GM15510 (cell line): ENCODE measurements at regions not wholly inside any gene's neighbourhood (a gene's known extent, or its start where the extent isn't known, plus 50 kb on each side); places are given as distances from the start of the nearest gene placed in this dataset.

ENCODE experiments used
- POLR2A ChIP-seq: IDR thresholded peaks from 3 replicates; pipeline ENCODE4 v1.6.1; 2011; ENCODE audit warnings: borderline replicate concordance; ENCODE audit not compliant: insufficient read length; ENCODE audit errors: extremely low read depth

DNA sequence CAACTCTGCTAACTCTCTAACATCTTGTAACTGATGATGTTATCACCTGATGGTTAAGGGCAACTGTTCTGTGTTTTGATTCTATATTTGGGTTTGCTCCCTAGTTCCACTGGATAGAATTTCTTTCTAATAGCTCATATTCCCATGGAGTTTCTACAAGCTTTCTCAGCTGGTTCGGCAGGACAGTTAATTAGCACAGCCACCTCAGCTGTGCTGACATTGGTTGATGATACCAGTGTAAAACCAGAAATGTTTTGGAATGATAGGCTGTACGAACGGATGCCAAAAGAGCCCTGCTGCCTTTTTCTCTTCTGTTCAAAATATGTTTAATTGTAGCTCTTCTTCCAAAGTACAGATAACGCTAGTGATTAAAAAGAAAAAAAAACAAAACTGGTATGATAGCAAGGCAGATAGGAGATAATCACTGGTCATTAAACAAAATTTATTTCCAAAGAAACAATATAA lies 440.5 kb upstream of the ZNF608 start:
- TF ChIP-seq POLR2A, result no peak

- TF ChIP-seq POLR2A, result no peak
Observed at GRCh38 chr5:125189531-125189941, 443.1 kb upstream of the ZNF608 start.

DNA sequence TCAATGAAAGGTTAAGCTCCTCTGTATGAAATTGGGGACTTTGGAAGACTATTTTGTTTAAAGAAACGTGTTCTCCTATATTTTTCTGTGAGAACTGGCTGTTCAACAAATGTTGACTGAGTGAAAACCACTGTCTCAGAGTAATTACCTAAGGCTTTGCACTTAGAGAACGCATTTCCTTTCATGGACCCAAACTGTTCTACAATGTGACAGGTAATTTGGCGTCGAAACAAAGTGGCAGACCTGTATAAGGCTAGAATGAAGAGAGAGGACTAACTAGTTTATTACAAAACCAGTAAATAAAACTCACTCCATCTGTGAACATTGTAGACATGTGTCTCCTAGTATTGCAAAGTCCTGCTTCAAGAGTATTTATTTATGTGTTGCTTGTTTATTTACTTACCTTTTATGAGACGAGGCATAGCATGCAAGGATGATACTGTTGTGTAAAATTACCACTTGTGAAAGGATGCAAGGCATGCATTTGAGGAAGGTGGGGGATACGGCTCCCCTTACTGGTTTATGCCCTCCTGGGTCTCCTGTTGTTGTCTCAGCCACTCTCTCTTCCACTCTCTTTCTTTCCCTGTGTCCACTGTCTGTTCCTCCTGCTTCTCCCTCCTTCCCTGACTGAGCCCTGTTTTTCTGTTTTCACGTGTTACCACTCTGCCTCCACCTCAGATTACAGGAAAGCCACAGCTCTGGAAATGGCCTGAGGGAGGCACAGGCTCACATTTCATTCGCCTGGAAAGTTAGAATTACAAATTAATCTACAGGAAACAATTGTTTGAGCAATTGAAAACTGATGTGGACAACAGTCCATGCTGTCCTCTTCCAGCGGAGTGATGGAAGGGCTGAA lies 444.0 kb upstream of the ZNF608 start:
- no peak for TF ChIP-seq POLR2A

DNA sequence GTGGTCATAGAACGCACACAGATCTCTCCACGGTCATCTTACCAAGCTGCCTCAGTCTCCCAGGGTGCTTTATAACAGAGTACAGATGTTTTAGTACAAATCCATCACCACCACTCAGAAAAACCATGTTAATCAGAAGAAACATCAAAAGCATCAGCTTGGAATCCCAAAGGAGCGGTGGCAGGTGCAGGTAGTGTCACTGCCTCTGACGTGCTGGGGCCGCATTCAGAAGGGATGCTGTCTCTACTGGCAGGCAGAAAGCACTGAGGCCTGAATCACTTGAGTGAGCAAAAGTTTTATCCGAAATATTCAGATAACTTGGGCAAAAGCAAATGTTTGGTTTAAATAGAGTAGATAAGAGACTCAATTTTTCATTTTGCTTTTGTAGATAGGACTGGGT lies 448.4 kb upstream of the ZNF608 start:
- TF ChIP-seq POLR2A, result no peak

DNA sequence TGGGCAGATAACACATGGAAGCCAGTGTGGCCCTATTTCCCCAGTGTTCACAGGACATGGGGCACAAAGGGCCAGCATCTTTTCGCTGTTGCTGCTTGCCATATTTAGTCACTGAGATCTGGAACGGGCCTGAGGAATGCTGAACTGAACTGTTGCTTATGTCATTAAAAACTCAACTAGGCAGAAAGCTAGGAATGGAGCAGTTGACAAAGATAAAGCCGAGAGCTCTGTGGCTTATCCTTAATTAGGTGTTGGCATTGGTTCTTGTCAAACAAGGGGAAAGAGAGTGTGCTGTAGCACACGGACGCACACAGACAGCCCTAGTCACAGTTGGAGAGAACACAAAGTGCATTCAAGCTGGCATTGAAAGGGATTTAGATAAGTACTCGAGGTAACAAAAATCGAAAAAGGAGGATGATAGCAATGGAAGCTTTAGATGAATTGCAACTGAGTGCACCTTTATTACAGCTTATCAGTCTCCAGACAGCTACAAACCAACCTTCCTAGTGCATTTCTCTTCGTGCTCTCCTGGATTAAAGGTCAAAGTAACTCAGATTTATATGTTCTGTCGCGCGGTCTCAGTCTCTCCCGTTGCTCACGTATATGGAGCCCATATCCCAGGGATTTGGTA lies 450.2 kb upstream of the ZNF608 start:
- TF ChIP-seq POLR2A, result no peak

DNA sequence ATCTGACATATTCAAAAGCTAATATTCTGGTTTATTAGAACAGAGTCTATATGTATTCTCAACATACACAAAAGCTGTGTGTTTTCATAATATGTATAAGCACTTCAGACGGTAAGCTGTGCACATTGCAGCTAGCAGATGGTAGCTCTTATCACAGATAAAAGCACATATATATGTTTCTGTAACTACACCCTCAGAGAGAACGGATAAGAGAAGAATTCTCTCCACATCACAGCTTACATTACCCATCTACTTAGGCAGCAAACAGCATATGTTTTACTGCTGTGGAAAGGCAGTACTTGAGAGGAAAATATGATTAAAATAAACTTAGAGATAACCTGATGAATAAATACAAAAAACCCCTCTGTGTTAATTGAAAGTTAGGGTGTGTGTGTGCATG lies 450.9 kb upstream of the ZNF608 start:
- TF ChIP-seq POLR2A, result no peak

DNA sequence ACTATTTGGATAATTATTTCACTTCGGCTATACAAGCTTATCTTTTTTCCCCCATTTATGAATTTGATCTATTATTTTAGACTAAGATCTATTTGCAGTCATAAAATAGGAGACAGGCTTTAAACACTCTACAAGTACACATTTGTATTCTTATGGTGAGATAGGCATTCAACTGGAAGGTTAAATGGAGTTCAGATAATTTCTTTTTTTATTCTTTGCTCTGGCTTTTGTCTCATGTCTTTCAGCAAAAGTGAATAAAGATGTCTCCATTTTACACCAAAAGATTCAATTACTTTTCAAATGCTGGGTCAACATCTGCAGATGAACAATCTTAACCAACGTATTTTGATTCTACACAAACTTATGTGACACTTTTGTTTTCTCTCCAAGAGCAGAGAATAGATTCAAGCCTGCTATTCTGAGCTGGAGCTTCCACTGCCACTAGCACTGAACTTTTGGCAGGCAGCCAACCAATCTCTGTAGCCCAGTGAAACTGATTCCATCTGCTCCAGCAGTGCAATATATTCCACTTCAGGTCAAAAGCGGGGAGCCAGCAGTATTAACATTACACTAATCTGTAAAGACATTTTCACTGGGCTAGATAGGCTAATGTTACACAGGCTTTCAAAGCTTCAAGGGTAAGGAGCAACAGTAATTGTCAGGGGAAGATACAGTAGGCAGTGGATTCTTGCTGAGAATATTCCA lies 452.0 kb upstream of the ZNF608 start:
- no peak for TF ChIP-seq POLR2A

DNA sequence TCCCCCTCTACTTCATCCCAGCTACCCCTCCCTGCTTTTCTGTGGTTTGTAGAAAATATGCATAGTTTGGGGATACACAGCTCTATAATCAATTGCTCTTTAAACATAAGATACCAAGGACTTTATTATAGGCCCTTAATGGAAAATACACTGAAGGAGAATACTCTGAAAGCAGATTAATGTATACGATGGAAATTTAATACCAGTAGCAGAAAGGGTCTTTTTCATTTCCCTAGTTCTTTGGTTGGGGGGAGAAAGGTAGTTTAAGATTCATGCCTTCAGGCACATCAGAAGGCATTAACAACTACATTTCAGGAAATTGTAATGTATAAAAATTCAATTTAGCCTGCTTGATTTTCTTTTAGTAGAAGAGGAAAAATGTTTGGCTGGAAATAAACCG lies 452.9 kb upstream of the ZNF608 start:
- TF ChIP-seq POLR2A, result no peak

DNA sequence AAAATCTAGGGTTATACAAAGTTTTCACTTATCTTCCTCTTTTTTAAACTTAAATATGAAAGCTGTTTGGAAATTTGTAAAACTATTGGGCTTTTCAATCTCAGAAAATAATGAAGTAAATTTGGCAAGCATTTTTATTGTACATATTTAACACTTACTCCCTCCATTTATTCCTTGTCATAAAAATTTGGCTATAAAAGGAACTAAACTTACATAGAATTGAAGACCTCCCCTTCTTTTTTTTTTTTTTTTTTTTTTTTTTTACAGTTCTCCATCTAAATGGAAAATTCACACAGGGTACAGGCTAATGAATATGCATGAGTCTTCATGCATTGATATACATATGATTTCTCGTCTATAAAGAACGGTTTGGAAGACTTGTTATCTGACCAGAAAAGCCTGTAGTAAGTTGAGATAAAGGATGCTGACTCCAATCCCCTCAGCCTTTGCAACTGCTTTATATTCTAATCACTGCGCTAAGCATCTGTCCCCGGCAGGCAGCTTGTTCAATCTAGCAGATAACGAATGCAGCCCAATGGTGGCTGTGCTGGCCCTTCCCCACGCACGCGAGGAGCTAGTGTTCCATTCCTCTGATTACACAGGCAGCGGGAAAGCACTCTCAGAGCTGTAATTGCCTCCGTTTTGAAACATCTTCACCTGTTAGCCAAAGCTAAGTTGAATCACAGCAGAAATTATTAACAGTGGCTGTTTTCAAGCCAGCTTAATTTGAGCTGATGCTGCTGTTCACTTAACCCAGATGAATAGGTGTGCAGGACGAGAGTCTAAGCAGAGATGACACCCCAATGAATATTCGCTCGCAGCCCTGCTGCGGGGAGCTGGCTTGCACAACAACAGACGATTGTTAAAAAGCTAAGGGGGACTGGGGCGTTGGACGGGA lies 453.8 kb upstream of the ZNF608 start:
- TF ChIP-seq POLR2A, result no peak

DNA sequence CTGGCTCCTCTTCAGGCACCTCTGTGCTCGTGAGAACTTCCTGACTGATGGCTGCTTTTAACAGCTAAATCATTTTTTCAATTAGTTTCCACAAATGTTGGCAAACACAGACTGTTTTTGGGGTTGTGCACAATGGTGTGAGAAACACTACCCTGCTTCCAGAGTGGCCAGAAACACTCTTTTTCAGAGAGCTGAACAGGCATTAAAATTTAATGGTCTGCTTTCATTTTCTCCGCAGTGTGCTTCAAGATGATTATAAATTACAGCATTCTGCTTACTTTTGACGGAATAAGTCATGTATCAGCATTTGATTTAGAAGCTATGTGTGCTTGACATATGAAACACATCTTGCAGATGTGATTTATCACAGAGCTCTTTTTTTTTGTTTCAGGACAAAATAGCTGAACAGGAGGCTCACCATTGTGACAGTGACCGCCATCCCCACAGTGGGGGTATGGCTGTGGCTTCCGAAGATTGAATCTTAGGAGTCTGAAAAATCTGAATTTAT lies 454.5 kb upstream of the ZNF608 start:
- no peak for TF ChIP-seq POLR2A

DNA sequence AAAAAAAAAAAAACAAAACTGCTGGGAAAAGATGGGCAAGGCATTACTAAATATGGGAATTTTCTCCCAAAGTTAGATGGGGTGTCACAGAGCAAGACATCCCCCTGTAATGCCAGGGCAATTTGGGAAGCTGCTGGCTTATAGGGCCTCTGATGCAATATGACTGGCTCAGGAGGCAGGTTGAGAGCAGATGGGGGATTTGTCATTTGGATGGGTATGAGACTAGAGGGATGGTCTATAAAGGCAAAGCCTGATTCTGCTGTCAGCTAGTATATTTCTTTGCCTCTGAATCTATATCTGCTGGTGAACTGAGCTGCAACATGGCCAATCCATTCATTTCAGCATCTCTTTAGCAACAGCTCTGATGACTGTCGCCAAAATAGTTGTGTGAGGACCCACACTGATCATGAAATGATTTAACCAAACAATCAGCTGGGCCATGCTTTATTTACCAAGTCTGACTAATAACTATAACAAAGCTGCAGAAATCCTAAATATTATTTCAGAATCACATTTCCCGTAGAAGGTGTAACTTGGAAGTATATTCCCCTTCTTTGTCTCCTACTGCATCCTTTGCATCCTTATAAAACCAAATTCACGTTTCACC lies 455.1 kb upstream of the ZNF608 start:
- no peak for TF ChIP-seq POLR2A

- TF ChIP-seq POLR2A, result no peak
Observed at GRCh38 chr5:125202353-125202752, 455.9 kb upstream of the ZNF608 start.

GRCh38 chr5:125202871-125203438 lies 456.5 kb upstream of the ZNF608 start:
- no peak for TF ChIP-seq POLR2A

GRCh38 chr5:125203912-125204311 lies 457.5 kb upstream of the ZNF608 start:
- TF ChIP-seq POLR2A, result no peak

DNA sequence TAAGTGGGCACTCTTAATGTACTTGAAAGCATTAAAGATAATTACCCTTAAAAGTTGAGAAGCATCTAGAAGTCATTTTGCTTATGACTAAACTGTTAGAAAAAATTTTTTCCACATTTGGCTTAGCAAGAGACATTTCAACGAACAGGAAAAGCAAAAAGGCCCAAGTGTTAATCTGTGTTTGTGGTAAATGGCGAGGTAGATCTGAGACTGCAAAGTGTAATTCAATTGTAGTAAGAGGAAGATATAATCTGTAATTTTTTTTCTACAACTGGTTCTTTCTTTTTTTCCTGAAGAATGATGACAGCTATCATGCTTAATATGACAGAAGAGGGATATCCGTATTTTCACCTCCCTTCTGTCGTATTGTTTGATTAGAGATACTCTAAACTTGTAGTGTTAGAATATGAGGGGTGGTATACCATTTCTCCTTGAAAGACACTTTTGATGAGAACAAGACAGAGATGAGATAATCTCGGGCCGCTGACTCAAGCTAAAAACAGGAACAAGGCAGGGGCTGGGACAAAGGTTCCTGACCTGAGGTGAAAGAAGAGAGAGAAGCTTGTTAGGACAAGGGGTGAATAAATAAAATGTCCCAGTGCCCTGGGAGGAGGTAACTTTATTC lies 459.3 kb upstream of the ZNF608 start:
- no peak for TF ChIP-seq POLR2A
